Activated CD4-positive, alpha-beta memory T cell treated with anti-CD3 and anti-CD28 coated beads for 36 hours (primary cell): ENCODE measurements at regions not wholly inside any gene's neighbourhood (a gene's known extent, or its start where the extent isn't known, plus 50 kb on each side); places are given as distances from the start of the nearest gene placed in this dataset.

Experiments used
- CTCF ChIA-PET: fragments of 350-600 bp; sonication (Branson Sonifier 250); formaldehyde crosslinking; loops from one replicate; lab custom pipeline; 2021; ENCODE audit warnings: antibody characterized with exemption, inconsistent platforms; lab: Charles Lee
- POLR2A ChIA-PET: fragments of 350-600 bp; sonication (Branson Sonifier 250); formaldehyde crosslinking; loops from one replicate; lab custom pipeline; 2021; ENCODE audit warnings: antibody characterized with exemption; lab: Charles Lee
- DNase-seq: peaks from one replicate; pipeline ENCODE4 v3.0.0-alpha.2; 2020
- H3K27ac Mint-ChIP-seq: one replicate; pipeline ENCODE4 v1.8.0; 2021; ENCODE audit warnings: mixed read lengths
- H3K27me3 Mint-ChIP-seq: one replicate; pipeline ENCODE4 v1.8.0; 2021; ENCODE audit warnings: mixed read lengths
- H3K36me3 Mint-ChIP-seq: one replicate; pipeline ENCODE4 v1.8.0; 2021; ENCODE audit warnings: mixed read lengths
- H3K4me1 Mint-ChIP-seq: one replicate; pipeline ENCODE4 v1.8.0; 2021; ENCODE audit warnings: low read depth, mixed read lengths
- H3K4me3 Mint-ChIP-seq: one replicate; pipeline ENCODE4 v1.8.0; 2021; ENCODE audit warnings: mild to moderate bottlenecking, mixed read lengths
- H3K9me3 Mint-ChIP-seq: one replicate; pipeline ENCODE4 v1.8.0; 2021; ENCODE audit warnings: mixed read lengths
- intact Hi-C: fragments of 100-400 bp; cut with micrococcal nuclease; formaldehyde crosslinking; loops from one replicate; pipeline ENCODE4 v1.15.1; 2023

DNA sequence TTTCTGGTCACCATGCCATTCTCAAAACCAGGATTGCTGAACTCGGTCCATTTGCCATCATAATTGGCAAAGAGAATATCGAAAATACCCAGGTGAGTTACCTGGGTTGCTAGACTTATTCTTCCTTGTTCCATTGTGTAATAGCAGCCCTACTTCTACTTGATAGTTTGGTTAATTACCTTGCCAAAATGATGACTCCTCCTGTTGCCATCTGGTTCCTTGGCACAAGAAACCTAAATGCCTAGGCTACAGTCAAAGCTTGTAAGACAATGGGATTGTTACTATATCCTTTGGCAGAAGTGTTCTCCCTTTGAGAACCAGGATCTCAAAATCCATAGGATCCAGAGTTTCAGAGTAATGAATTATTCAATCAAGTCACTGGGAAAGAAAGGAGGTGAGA, 373.2 kb upstream of the ACTBL2 start:
- POLR2A ChIA-PET = no interaction called here
- intact Hi-C loops = no loop called here

DNA sequence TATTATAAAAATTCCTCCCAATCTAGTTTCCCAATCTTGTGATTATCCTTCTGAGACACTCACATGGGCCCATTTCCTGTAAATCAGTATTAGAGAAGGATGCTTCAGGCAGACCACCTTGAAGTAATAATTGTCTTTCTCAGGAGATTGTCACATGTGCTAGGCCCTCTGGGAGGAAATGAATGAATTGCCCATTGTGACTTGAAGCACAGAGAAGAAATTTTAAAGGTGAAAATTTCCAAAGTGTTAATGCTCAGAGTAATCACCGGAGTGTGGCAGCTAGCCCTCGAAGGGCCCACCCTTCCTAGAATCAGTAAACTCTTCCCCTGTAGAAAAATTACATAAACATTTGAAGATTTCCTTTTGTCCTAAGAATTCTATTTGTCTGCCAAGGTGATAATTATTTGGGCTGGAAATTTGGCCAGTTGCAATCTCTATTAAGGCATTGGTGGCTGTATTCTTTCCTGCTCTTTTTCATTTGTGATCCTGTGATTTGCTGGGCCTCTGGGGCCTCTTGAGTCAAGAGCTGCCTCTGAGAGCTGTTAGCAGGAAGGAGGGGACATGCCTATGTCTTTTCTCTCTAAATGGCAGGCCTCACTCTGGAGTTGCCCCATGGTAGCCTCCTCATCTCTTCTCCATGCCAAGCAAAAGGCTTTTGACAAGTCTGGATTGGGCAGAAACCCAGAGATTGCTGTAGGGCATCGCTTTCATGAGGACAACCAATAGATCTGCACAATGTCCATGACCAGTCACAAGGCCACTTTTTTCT, 371.5 kb upstream of the ACTBL2 start:
- Mint-ChIP-seq H3K4me3 (no peak overlapping the region), H3K36me3 (no peaks in the 10 kb centered on the region), H3K4me1 (no peaks in the 10 kb centered on the region), H3K27me3 (no peaks in the 10 kb centered on the region), H3K9me3 (no peaks in the 10 kb centered on the region), H3K27ac (no peak overlapping the region)
- CTCF ChIA-PET = no interaction called here
- POLR2A ChIA-PET = no interaction called here
- DNase-seq = no peak
- intact Hi-C loops = no loop called here

More for the DNA sequence above, 373.2 kb upstream of the ACTBL2 start:
- Mint-ChIP-seq H3K27me3 (no peaks in the 10 kb centered on the region), H3K36me3 (no peaks in the 10 kb centered on the region), H3K4me1 (no peaks in the 10 kb centered on the region), H3K4me3 (no peak overlapping the region), H3K9me3 (no peaks in the 10 kb centered on the region), H3K27ac (no peak overlapping the region)
- CTCF ChIA-PET = interaction anchor here (0.6 kb wide), 1 partner anchor 856 kb away, joined by 4 read pairs; no protein-coding TSS in a partner anchor
- DNase-seq = no peak

DNA sequence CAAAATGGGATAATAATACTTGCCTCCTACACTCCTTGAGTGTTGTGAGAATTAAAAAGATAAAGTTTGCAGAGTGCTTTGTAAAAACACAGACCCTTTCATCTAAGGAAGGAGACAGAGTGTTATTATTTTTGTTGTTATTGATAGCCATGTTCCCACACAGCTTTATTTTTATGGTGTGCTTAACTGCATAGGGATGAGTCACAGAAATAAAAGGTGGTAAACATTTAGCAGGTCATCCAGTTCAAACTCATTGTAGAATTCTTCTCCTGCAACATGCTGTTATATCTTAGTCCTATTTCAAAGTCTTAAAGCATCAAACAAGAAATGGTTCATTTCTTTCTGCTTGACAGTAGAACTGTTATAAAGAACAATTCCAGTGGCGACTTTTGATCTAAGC, 367.5 kb upstream of the ACTBL2 start:
- H3K4me3 Mint-ChIP-seq = no peak overlapping the region
- peaks cover 4% of the 10 kb centered on the region for H3K27me3 Mint-ChIP-seq
- H3K9me3 Mint-ChIP-seq = no peaks in the 10 kb centered on the region
- H3K4me1 Mint-ChIP-seq = no peaks in the 10 kb centered on the region
- ChIA-PET POLR2A (no interaction called here), CTCF (no interaction called here)
- DNase-seq = no peak
- no peaks in the 10 kb centered on the region for H3K36me3 Mint-ChIP-seq
- intact Hi-C loops = no loop called here
- H3K27ac Mint-ChIP-seq = no peak overlapping the region

DNA sequence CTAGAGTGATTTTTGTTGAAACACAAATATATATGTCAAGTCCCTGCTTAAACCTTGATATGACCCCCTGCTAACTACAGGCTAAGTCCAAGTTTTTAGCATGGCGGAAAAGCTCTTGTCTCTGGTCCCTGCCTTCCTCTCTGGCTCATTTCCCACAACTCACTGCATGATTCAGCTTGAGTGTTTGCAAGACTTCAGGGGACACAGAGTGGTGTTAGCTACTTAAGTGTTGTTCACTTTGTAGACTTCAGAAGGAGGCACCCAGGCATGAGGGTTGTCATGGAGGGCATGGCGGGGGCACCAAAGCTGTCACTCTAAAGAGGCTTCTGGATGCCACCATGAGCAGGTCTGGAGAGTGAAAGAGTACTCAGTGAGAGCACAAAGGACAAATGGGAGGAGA, 362.4 kb upstream of the ACTBL2 start:
- no peaks in the 10 kb centered on the region for H3K36me3 Mint-ChIP-seq
- no peak for DNase-seq
- no peak overlapping the region for H3K27ac Mint-ChIP-seq
- intact Hi-C loops = no loop called here
- H3K4me1 Mint-ChIP-seq = no peaks in the 10 kb centered on the region
- H3K4me3 Mint-ChIP-seq = no peak overlapping the region
- H3K27me3 Mint-ChIP-seq = peaks cover 6% of the 10 kb centered on the region
- CTCF ChIA-PET = no interaction called here
- POLR2A ChIA-PET = no interaction called here
- no peaks in the 10 kb centered on the region for H3K9me3 Mint-ChIP-seq

DNA sequence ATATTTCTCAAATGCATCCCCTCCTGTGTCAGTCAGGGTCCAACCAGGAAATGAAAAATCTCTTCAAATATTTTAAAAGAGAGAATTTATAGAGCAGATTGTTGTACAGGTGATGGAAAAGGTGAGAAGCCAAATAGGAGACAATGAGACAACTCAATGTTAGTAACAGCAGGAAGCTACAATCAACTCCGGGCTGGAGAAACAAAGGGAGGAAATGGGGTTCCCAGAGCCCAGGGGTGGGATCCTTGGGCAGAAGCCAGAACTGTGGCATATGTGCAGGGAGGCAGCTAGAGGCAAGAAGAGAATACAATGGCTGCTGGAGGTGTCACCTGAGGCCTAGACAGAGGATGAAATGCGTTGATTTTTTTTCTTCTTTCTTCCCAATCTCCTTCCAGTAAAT, 361.8 kb upstream of the ACTBL2 start:
- no peaks in the 10 kb centered on the region for H3K4me1 Mint-ChIP-seq
- DNase-seq = no peak

DNA sequence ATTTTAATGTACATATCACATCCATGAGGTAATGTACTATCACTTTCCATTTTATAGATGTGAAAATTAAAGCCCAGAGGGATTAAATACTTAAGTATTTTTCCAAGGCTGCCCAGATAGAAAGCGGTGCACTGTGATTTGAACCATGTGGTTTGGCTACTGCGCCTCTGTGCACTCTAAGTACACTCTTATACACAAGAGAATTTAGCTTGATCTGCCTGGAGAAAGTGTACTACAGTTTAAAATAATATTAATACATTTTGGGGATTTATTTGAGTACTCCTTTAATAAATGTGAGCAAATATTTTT, 360.4 kb upstream of the ACTBL2 start:
- POLR2A ChIA-PET = no interaction called here
- intact Hi-C loops = no loop called here
- Mint-ChIP-seq H3K27ac (no peak overlapping the region), H3K36me3 (no peaks in the 10 kb centered on the region), H3K4me1 (no peaks in the 10 kb centered on the region), H3K9me3 (no peaks in the 10 kb centered on the region), H3K27me3 (peaks cover 6% of the 10 kb centered on the region), H3K4me3 (no peak overlapping the region)
- DNase-seq = no peak
- CTCF ChIA-PET = no interaction called here

More for the DNA sequence above, 361.8 kb upstream of the ACTBL2 start:
- Mint-ChIP-seq H3K9me3 (no peaks in the 10 kb centered on the region), H3K36me3 (no peaks in the 10 kb centered on the region), H3K4me3 (no peak overlapping the region), H3K27ac (no peak overlapping the region), H3K27me3 (peaks cover 6% of the 10 kb centered on the region)
- ChIA-PET POLR2A (no interaction called here), CTCF (no interaction called here)
- intact Hi-C loops = no loop called here

DNA sequence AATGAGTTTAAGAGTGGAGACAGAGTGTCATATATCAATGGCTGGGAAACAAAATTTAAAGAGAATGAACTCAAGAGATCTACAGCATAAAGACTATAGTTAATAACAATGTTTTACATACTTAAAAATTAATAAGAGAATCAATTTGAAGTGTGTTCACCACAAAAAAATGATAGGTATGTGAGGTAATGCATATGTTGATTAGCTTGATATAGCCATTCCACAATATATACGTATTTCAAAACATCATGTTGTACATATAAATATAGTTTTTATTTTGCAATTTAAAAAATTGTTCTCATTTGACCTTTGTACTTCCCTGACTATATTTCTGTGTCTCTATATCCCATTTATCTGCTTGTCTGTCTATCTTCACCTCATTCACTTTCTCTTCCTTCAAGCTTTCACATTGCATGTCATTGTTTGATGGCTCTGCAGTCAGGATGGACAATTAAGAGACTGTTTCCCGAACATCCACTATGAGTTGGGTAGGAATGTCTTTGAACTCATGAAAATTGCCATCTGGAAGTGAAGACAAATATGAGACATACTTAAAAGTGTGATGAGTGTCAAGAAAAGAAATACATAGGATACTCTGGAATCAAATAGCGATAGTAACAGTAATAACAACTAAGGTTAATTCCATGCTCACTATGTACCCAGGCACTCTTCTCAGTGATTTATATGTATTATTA, 359.9 kb upstream of the ACTBL2 start:
- no peak for DNase-seq
- Mint-ChIP-seq H3K4me3 (no peak overlapping the region), H3K4me1 (no peaks in the 10 kb centered on the region), H3K36me3 (no peaks in the 10 kb centered on the region), H3K27ac (no peak overlapping the region), H3K9me3 (no peaks in the 10 kb centered on the region), H3K27me3 (peaks cover 4% of the 10 kb centered on the region)
- POLR2A ChIA-PET = no interaction called here
- intact Hi-C loops = no loop called here
- CTCF ChIA-PET = no interaction called here

DNA sequence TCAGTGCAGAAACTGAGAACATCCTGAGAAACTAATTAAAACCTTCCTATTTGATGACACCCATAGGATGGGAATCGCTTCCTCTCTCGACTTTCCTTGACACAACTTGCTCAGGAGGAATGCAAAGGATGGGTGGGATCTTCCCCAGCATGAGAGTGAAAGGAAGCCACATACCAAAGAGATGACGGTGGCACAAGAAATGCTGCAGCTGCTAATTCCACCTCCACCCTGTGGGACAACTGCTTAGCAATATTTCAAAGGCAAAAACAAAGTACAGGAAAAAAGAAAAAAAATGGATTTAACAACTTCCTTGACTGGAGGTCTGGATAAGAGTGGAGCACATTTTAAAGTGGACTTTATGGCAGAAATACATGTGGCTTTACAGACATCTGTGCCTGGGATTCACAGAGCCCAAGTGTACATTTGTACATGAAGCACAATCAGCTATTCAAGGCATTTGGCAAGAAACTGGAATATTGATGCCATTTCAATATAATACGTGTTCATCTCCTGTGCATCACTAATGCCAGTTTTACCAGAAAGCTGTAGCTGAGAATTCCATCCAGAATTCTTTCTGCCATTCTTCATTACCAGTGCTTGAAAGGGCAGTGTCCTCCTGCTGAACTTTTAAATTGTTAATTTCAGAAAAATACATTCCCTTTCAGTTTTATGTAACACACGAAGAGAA, 359.2 kb upstream of the ACTBL2 start:
- ChIA-PET POLR2A (no interaction called here), CTCF (no interaction called here)
- H3K4me1 Mint-ChIP-seq = no peaks in the 10 kb centered on the region
- no peak for DNase-seq
- H3K36me3 Mint-ChIP-seq = no peaks in the 10 kb centered on the region
- no peaks in the 10 kb centered on the region for H3K9me3 Mint-ChIP-seq
- no peak overlapping the region for H3K4me3 Mint-ChIP-seq
- peaks cover 2% of the 10 kb centered on the region for H3K27me3 Mint-ChIP-seq
- no peak overlapping the region for H3K27ac Mint-ChIP-seq
- intact Hi-C loops = no loop called here

DNA sequence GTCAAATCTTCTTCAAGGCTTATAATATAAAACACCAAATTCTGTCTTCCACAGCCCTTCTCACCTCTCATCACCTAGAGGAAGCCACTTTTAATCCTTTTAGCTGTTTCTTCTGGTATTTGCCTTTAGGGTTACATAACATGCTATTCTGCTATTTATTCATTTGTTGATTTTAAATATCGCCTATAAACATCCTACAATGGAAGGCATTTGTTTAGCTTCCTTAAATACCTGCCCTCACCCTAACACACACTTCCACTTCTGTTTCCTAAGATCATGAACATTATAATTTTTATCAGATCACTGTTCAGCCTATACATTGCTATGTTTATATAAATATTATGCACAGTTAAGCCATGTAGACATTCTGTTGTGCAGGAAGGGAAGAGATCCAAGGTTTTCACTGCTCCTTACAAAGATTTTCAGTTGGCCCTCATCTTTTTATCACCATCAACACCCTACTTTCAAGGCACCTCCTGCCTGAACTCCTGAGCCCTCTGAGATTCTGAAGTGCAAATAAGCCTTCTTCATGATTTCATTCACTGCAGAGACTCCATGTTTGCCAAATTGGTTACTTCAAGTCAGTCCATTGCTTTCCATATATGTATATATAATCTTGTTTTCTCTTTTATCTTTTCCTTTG, 356.9 kb upstream of the ACTBL2 start:
- ChIA-PET POLR2A (no interaction called here), CTCF (no interaction called here)
- Mint-ChIP-seq H3K36me3 (no peaks in the 10 kb centered on the region), H3K4me3 (no peak overlapping the region), H3K4me1 (no peaks in the 10 kb centered on the region), H3K27ac (no peak overlapping the region), H3K27me3 (peaks cover 2% of the 10 kb centered on the region), H3K9me3 (no peaks in the 10 kb centered on the region)
- intact Hi-C loops = no loop called here
- no peak for DNase-seq

DNA sequence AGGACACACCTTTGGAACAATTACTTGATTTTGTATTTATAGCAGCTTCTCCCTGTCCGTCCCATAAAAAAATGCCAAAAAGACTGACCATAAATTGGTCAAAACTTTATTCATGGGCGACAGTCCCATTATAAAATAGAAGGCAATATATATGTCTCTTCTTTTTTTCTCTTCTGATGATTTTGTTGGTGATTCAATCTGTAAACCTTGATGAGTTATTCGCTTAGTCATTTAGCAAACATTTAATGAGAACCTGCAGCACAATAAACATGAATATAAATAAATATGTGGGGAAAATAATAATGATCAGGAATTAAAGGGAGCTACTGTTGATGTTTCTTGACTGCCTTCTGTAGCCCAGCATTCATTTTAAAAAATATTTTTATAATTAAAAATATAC, 356.4 kb upstream of the ACTBL2 start:
- POLR2A ChIA-PET = no interaction called here
- Mint-ChIP-seq H3K36me3 (no peaks in the 10 kb centered on the region), H3K4me3 (no peak overlapping the region), H3K4me1 (no peaks in the 10 kb centered on the region), H3K27me3 (peaks cover 2% of the 10 kb centered on the region), H3K27ac (no peak overlapping the region), H3K9me3 (no peaks in the 10 kb centered on the region)
- intact Hi-C loops = no loop called here
- CTCF ChIA-PET = no interaction called here
- DNase-seq = no peak

DNA sequence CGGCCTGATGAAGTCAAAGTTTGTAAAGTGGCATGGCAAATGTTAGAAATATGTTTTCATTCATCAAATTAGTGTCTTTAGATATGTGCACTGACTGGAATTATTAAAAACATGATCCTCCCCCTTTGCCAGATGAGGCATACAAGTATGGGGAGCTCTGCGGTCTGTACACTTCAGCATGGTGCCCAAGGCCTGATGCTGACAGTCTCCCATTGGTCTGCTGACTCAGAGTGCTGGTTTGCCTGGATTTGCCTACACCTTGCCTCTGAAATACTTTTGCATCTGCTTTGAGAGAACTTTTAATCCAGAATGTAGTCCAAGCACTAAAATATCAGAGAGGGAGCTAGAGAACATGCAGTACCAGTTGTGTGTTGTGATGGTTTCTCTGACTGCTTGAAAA, 354.3 kb upstream of the ACTBL2 start:
- ChIA-PET CTCF (no interaction called here), POLR2A (no interaction called here)
- no peaks in the 10 kb centered on the region for H3K36me3 Mint-ChIP-seq
- H3K27me3 Mint-ChIP-seq = peaks cover 1% of the 10 kb centered on the region
- H3K4me3 Mint-ChIP-seq = no peak overlapping the region
- H3K27ac Mint-ChIP-seq = no peak overlapping the region
- intact Hi-C loops = no loop called here
- H3K9me3 Mint-ChIP-seq = no peaks in the 10 kb centered on the region
- no peaks in the 10 kb centered on the region for H3K4me1 Mint-ChIP-seq
- no peak for DNase-seq

DNA sequence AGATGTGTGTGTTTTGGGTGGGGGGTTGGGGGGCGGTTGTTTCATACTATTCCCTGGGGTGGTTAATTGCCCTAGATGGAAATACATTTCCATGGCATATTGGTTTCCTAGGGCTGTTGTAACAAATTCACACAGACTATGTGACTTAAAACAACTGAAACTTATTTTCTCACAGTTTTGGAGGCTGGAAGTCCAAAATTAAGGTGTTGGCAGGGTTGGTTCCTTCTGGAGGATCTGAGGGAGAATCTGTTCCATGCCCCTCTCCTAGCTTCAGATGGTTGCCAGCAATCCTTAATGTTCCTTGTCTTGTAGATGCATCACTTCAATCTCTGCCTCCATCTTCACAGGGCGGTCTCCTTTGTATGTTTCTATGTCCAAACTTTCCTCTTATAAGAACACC, 353.7 kb upstream of the ACTBL2 start:
- H3K4me3 Mint-ChIP-seq = no peak overlapping the region
- H3K27me3 Mint-ChIP-seq = peaks cover 1% of the 10 kb centered on the region
- intact Hi-C loops = no loop called here
- H3K36me3 Mint-ChIP-seq = no peaks in the 10 kb centered on the region
- H3K27ac Mint-ChIP-seq = no peak overlapping the region
- no peak for DNase-seq
- no peaks in the 10 kb centered on the region for H3K9me3 Mint-ChIP-seq
- ChIA-PET POLR2A (no interaction called here), CTCF (no interaction called here)
- no peaks in the 10 kb centered on the region for H3K4me1 Mint-ChIP-seq
